GM12892 (cell line): ENCODE measurements at regions not wholly inside any gene's neighbourhood (a gene's known extent, or its start where the extent isn't known, plus 50 kb on each side); places are given as distances from the start of the nearest gene placed in this dataset.

ENCODE experiments used
- POLR2A ChIP-seq: IDR thresholded peaks from 2 replicates; pipeline ENCODE4 v1.6.1; 2011; ENCODE audit warnings: low read depth, low read length, control low read depth
- POLR2AphosphoS5 ChIP-seq: IDR thresholded peaks from 2 replicates; pipeline ENCODE4 v1.6.1; 2011; ENCODE audit warnings: low read depth, low read length, control low read depth
- TAF1 ChIP-seq: IDR thresholded peaks from 2 replicates; pipeline ENCODE4 v1.6.1; 2011; ENCODE audit warnings: low read depth, mild to moderate bottlenecking, control low read depth, low read length, borderline replicate concordance

GRCh38 chr17:33520426-33521330, 227.6 kb upstream of the ASIC2 start:
- TF ChIP-seq POLR2A (no peak), POLR2AphosphoS5 (no peak), TAF1 (no peak)
